ENCODE measurements at regions not wholly inside any gene's neighbourhood (a gene's known extent, or its start where the extent isn't known, plus 50 kb on each side); places are given as distances from the start of the nearest gene placed in this dataset.

- 89% methylated on average over 3 of the region's 3 CpGs for WGBS (ENCODE audit: insufficient coverage)
- H3K4me3 ChIP-seq (ENCODE audit: low read length), result no peak overlapping the region
- Mint-ChIP-seq H3K9me3 (peaks cover 2% of the 10 kb centered on the region in 2 donors), H3K4me3 (no peak overlapping the region), H3K27me3 (ENCODE audit: low read depth in 2 of 2) (no peaks in the 10 kb centered on the region), H3K36me3 (no peaks in the 10 kb centered on the region), H3K27ac (no peak overlapping the region), H3K4me1 (no peaks in the 10 kb centered on the region)
- intact Hi-C loops (cut with micrococcal nuclease), result no loop called here
- no peaks in the 10 kb centered on the region for H3K9me3 ChIP-seq (ENCODE audit: control insufficient read depth, insufficient read depth, low read length)
- no peak overlapping the region for H3K27ac ChIP-seq (ENCODE audit: low read length)
- DNase-seq (no peak), ATAC-seq (no peak)
- no peaks in the 10 kb centered on the region for H3K4me1 ChIP-seq (ENCODE audit: control insufficient read depth, insufficient read depth, low read length)
- H3K27me3 ChIP-seq (ENCODE audit: control insufficient read depth, insufficient read depth, low read length), result no peaks in the 10 kb centered on the region
- TF ChIP-seq, protein P1, sequence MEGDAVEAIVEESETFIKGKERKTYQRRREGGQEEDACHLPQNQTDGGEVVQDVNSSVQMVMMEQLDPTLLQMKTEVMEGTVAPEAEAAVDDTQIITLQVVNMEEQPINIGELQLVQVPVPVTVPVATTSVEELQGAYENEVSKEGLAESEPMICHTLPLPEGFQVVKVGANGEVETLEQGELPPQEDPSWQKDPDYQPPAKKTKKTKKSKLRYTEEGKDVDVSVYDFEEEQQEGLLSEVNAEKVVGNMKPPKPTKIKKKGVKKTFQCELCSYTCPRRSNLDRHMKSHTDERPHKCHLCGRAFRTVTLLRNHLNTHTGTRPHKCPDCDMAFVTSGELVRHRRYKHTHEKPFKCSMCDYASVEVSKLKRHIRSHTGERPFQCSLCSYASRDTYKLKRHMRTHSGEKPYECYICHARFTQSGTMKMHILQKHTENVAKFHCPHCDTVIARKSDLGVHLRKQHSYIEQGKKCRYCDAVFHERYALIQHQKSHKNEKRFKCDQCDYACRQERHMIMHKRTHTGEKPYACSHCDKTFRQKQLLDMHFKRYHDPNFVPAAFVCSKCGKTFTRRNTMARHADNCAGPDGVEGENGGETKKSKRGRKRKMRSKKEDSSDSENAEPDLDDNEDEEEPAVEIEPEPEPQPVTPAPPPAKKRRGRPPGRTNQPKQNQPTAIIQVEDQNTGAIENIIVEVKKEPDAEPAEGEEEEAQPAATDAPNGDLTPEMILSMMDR (IDR thresholded peaks at IDR 0.05), result no peak
- no peaks in the 10 kb centered on the region for H3K36me3 ChIP-seq (ENCODE audit: control insufficient read depth, insufficient read depth, low read length)
Observed at GRCh38 chr5:86542532-86542931, 75.2 kb upstream of the COX7C start.

- Mint-ChIP-seq H3K27me3 (ENCODE audit: low read depth in 2 of 2) (no peaks in the 10 kb centered on the region), H3K27ac (no peak overlapping the region), H3K4me1 (no peaks in the 10 kb centered on the region), H3K9me3 (peaks cover 2 to 3% of the 10 kb centered on the region in 2 donors), H3K4me3 (no peak overlapping the region), H3K36me3 (no peaks in the 10 kb centered on the region)
- intact Hi-C loops (cut with micrococcal nuclease), result no loop called here
- no peak for DNase-seq
- WGBS (ENCODE audit: insufficient coverage), result 50% methylated on average over 1 of the region's 2 CpGs
- no peaks in the 10 kb centered on the region for H3K4me1 ChIP-seq (ENCODE audit: control insufficient read depth, insufficient read depth, low read length)
- no peaks in the 10 kb centered on the region for H3K9me3 ChIP-seq (ENCODE audit: control insufficient read depth, insufficient read depth, low read length)
- ATAC-seq, result no peak
- TF ChIP-seq, protein P1 (IDR thresholded peaks at IDR 0.05), result no peak
- H3K27me3 ChIP-seq (ENCODE audit: control insufficient read depth, insufficient read depth, low read length), result no peaks in the 10 kb centered on the region
- no peak overlapping the region for H3K27ac ChIP-seq (ENCODE audit: low read length)
- H3K4me3 ChIP-seq (ENCODE audit: low read length), result no peak overlapping the region
- H3K36me3 ChIP-seq (ENCODE audit: control insufficient read depth, insufficient read depth, low read length), result no peaks in the 10 kb centered on the region
Observed at GRCh38 chr5:86546044-86546443, 71.7 kb upstream of the COX7C start.

DNA sequence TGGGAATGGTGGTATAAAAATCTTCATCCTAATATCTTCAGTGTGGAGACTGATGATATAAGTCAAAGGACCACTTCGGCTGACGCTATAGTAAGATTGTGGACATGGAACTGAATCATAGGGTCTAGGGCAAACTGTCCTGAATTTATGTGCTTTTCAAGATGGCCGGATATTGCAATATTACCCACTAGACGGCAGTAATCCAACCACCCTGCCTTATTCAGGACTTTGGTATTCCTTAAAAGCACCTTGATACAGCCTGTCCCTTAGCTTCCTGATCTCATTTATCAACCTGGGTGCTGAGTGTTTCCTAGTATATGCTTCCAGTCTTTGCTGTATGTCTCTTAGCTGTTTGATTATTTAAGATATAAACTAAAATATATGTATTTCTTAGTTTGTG, 71.2 kb upstream of the COX7C start:
- no peaks in the 10 kb centered on the region for H3K4me1 Mint-ChIP-seq
- 88% methylated on average over 4 of the region's 4 CpGs for WGBS (ENCODE audit: insufficient coverage)
- Histone ChIP-seq H3K4me1 (ENCODE audit: control insufficient read depth, insufficient read depth, low read length) (no peaks in the 10 kb centered on the region), H3K4me3 (ENCODE audit: low read length) (no peak overlapping the region), H3K27me3 (ENCODE audit: control insufficient read depth, insufficient read depth, low read length) (no peaks in the 10 kb centered on the region), H3K9me3 (ENCODE audit: control insufficient read depth, insufficient read depth, low read length) (no peaks in the 10 kb centered on the region), H3K36me3 (ENCODE audit: control insufficient read depth, insufficient read depth, low read length) (no peaks in the 10 kb centered on the region), H3K27ac (ENCODE audit: low read length) (no peak overlapping the region)
- TF ChIP-seq, protein P1 (IDR thresholded peaks at IDR 0.05), result no peak
- no peak for DNase-seq
- no peak overlapping the region for H3K27ac Mint-ChIP-seq
- no peak overlapping the region for H3K4me3 Mint-ChIP-seq
- no peaks in the 10 kb centered on the region for H3K27me3 Mint-ChIP-seq (ENCODE audit: low read depth in 2 of 2)
- no peaks in the 10 kb centered on the region for H3K36me3 Mint-ChIP-seq
- intact Hi-C loops (cut with micrococcal nuclease), result no loop called here
- peaks cover 2 to 3% of the 10 kb centered on the region in 2 donors for H3K9me3 Mint-ChIP-seq
- ATAC-seq, result no peak

GRCh38 chr5:86554638-86555037, 63.1 kb upstream of the COX7C start:
- H3K4me3 ChIP-seq (ENCODE audit: low read length), result no peak overlapping the region
- no peak overlapping the region for H3K4me3 Mint-ChIP-seq
- H3K36me3 ChIP-seq (ENCODE audit: control insufficient read depth, insufficient read depth, low read length), result no peaks in the 10 kb centered on the region
- no peak overlapping the region for H3K27ac ChIP-seq (ENCODE audit: low read length)
- TF ChIP-seq, protein P1 (IDR thresholded peaks at IDR 0.05), result no peak
- no CpG with 5 or more reads among the region's 1 CpG for WGBS (ENCODE audit: insufficient coverage)
- H3K27me3 ChIP-seq (ENCODE audit: control insufficient read depth, insufficient read depth, low read length), result no peaks in the 10 kb centered on the region
- no peaks in the 10 kb centered on the region for H3K4me1 ChIP-seq (ENCODE audit: control insufficient read depth, insufficient read depth, low read length)
- H3K9me3 Mint-ChIP-seq, result no peaks in the 10 kb centered on the region
- no peaks in the 10 kb centered on the region for H3K27me3 Mint-ChIP-seq (ENCODE audit: low read depth in 2 of 2)
- no peak overlapping the region for H3K27ac Mint-ChIP-seq
- no peaks in the 10 kb centered on the region for H3K9me3 ChIP-seq (ENCODE audit: control insufficient read depth, insufficient read depth, low read length)
- DNase-seq (no peak), ATAC-seq (no peak)
- no peaks in the 10 kb centered on the region for H3K4me1 Mint-ChIP-seq
- intact Hi-C loops (cut with micrococcal nuclease), result no loop called here
- H3K36me3 Mint-ChIP-seq, result no peaks in the 10 kb centered on the region

Measured in natural killer cell (primary cell).